ENCODE measurements at regions not wholly inside any gene's neighbourhood (a gene's known extent, or its start where the extent isn't known, plus 50 kb on each side); places are given as distances from the start of the nearest gene placed in this dataset.
"Not testable (repeated sequence)": the region's sequence is repeated elsewhere in the genome, so short reads cannot be mapped to it uniquely, and the experiment has no call there.

DNA sequence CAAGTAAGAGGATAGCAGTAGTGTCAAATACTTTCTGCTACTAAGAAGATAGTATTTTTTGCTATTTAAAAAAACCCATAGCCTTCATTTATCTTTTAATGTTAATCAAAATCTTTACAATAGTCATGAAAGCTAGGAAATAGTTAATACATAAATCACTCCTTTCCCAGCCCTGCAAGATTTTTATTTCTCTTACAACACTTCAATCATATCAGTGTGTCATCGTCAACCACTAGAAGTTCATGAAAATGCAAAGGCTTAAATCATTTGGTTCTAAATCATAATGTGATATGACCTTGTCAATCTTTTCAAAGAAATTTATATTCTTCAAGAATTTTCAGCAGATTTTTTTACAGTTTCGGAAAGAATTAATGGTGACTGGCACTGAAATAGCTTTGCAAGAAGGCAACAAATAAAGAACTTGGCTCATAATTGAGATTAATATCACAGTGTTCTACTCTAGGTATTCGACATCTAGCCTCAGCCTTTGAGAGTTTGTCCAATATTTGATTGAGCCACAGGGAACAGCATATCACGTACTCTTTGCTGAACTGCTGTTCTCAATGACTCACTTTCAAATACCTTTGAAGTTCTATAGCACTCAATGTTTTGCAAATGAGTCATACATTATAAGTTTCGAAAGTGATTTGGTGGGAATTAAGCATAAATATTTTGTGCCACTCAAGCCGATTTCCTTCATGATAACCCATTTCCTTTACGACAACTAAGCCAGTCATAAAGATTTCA lies 384.0 kb upstream of the FOXG1 start:
- intact Hi-C loops (cut with DNase I) = no loop called here
- DNase-seq = no peak
- ATAC-seq = no peak

GRCh38 chr14:28398506-28398905 lies 368.1 kb upstream of the FOXG1 start:
- DNase-seq (no peak), ATAC-seq (no peak)
- intact Hi-C loops (cut with DNase I) = no loop called here

- intact Hi-C loops (cut with DNase I); ATAC-seq; DNase-seq: not testable (repeated sequence)
These were observed 364.9 kb upstream of the FOXG1 start for GRCh38 chr14:28401705-28402104.

DNA sequence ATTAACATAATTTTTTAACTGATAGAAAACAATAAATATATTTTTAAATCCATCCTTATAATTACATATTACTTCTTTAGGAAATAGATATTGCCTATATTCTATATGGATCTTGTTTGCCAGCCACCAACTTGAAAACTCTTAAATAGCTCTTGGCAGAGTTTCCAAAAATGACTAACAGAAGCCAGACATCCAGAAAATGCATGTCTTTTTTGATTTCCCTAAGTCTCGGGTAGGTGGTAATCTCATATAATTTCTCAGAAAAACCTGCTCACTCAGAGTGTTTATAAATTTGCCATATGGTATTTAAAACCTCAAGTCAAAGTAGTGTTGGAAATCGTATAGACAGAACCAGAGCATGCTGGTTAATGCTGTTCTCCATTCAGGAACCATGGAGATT lies 360.4 kb upstream of the FOXG1 start:
- DNase-seq = no peak
- intact Hi-C loops (cut with DNase I) = no loop called here
- ATAC-seq = no peak

DNA sequence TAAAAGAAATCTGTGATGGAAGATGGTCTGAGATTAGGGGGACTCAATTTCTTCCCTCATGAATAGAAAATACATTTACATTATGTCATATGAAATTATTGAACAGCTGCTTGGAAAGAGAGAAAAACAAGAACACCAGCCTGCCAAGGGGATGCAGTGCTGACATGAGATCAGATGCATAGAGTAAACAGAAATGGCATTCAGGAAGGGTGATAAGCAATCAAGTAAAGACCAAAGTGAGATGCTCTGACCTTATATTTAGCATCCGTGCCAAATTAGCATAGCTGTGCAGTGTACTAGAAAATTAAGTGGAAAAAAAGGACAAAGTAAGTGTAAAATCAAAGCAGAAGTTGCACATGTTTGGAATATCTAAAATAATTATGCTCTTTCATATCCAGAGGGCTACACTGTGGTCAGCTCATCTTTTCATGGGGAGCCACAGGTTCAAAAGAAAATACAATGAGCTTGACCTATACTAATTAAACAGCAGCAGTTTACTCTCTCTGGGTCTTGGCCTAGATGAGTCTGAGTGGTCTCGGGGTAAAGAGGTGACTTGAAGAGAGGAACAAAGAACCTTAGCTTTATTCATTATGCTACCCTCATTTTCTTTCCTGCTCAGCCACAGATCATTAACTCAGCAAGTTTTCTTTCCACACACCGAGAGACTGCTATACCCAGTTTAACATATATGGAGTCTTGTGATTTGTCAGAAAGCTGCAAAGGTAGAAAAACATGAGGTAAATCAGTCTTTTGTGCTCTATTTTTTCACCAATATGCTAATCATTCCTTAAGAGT lies 359.4 kb upstream of the FOXG1 start:
- DNase-seq (no peak), ATAC-seq (no peak)
- intact Hi-C loops (cut with DNase I) = no loop called here

DNA sequence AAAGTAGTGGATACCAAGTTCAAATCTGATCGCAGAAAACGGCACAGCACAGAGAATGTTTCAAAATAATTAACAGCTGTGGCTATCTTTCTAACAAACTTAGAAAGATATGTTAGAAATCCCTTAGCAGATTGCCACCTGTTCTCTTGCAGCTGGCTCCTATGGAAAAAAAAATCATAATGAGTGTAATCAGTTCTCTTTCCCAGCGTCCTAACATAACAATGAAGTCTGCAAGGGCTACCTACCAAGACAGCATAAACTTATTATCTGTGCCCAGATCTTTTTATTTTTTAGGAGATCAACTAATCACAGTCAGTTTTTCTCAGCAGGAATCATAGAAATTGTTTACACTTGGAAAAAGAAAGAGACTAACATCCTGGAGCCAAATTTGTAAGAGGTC lies 358.6 kb upstream of the FOXG1 start:
- ATAC-seq (no peak), DNase-seq (no peak)
- intact Hi-C loops (cut with DNase I) = no loop called here

DNA sequence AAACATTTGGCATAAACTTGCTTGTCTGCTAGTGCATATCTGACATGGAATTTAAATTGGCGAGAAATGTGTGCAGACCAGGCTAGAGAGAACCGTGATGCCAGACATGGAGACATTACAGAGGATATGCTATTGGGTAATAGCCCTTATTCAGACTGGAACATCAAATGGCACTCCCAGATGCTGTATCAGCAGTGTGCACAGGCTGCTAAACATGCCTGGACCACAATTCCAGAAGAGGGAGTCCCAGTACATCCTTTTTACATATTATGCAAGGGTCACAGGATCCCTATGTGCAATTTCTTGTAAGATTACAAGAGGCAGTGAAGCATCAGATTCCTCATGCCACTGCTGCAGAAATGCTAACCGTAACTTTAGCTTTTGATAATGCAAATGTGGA lies 354.5 kb upstream of the FOXG1 start:
- DNase-seq (no peak), ATAC-seq (no peak)
- intact Hi-C loops (cut with DNase I) = no loop called here

GRCh38 chr14:28426960-28427359 lies 339.6 kb upstream of the FOXG1 start:
- no peak for DNase-seq

DNA sequence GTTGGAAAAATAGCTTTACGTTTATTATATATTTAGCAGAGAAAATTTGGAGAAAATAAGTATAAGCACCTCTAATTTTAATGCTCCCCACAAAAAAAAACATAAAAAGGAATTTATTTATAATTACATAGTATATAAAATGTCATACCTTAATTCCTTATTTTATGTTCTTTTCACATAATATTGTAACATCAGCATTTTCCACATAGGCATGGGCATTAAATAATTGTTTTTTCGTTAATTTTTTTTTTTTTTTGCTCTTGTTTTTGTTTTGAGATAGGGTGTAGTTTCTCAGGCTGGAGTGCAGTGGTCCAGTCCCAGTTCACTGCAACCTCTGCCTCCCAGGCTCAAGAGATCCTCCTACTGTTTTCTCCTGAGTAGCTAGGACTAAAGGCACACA lies 329.8 kb upstream of the FOXG1 start:
- ATAC-seq (no peak), DNase-seq (no peak)
- intact Hi-C loops (cut with DNase I) = no loop called here

More at GRCh38 chr14:28426960-28427359, 339.6 kb upstream of the FOXG1 start:
- ATAC-seq = no peak
- intact Hi-C loops (cut with DNase I) = no loop called here

DNA sequence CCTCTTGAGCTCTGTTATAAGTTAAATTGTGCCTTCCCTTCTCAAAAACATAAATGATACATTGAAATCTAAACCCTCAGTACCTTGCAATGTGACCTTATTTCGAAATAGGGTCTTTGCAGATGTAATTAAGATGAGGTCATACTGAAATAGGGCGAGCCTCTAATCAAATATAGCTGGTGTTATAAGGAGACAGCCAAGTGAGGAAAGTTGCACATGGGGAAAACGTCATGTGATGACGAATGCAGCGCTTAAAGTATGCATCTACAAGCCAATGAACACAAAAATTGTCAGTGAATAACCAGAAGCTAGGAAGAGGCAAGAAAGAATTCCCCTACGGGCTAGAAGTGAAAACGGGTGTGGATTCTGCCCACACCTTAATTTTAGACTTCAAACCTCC lies 305.2 kb upstream of the FOXG1 start:
- intact Hi-C loops (cut with DNase I) = no loop called here
- DNase-seq = no peak
- ATAC-seq = no peak

- DNase-seq = no peak
- no peak for ATAC-seq
- intact Hi-C loops (cut with DNase I) = no loop called here
These were observed 299.0 kb upstream of the FOXG1 start for GRCh38 chr14:28467611-28468010.

DNA sequence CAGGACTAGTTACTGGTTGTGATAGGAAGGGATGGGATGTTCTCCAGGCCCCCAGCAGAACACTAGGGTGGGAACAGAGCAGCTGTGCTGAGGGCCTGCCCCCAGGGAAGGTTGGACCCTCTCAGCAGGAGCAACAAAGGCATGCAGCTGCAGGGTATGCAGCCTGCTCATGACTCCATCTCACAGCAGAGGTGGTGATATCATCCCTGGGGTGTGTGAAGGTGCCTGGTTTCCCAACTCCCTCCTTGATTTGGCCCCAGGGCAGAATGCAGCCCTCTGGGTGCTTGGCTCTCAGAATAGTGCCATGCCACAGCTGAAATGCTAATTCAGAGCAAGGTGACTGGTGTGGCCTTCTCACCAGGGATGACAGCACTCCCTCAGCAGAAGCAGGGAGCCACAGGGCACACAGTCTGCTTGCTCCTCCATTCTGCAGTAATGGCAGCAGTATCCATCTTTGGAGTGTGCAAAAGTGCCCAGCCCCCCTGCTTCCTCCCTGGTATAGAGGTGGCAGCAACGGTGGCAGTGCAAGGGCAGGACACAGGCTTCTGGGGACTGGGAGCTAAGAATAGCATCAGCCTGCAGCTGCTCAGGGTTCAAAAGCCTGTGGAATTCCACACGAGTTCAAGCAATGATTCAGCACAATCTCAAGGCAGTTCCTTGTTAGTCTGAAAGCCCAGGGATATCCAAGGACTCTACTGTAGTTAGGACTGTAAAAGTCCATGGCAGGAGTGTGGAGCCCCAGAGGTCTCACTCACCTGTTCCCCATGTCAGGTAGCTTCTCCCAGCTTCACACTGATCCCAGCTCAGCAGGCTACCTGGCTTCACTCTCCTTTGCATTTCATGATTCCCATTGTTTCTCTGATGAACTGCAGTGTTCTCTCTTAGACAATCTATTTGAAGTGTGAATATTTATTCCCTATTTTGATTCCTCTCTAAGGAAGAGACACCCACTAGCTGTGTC lies 298.1 kb upstream of the FOXG1 start:
- ATAC-seq (no peak), DNase-seq (no peak)
- intact Hi-C loops (cut with DNase I) = no loop called here

GRCh38 chr14:28482251-28483040 lies 284.1 kb upstream of the FOXG1 start:
- DNase-seq (no peak), ATAC-seq (no peak)
- intact Hi-C loops (cut with DNase I) = no loop called here

DNA sequence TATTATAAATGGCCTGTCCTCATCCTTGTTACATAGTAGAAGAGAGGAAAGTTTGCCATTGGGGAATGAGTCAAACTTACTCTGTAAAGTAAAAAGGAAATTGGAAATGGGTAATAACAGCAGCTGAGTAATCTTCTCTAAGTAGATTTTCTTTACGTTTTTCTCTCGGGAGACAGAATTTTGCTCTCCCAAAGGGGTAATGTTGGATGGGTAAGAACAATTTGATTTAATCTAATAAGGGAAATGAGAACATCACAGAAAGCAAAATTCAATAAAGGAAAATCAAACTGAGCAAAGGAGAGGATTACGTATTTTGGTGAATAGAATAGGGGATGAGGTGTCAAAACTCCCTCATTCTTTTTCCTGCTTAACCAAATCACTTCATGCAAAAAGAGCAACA lies 283.1 kb upstream of the FOXG1 start:
- no peak for DNase-seq
- intact Hi-C loops (cut with DNase I) = no loop called here
- ATAC-seq = no peak

GRCh38 chr14:28488684-28489083 lies 277.9 kb upstream of the FOXG1 start:
- intact Hi-C loops (cut with DNase I) = no loop called here
- DNase-seq (no peak), ATAC-seq (no peak)

DNA sequence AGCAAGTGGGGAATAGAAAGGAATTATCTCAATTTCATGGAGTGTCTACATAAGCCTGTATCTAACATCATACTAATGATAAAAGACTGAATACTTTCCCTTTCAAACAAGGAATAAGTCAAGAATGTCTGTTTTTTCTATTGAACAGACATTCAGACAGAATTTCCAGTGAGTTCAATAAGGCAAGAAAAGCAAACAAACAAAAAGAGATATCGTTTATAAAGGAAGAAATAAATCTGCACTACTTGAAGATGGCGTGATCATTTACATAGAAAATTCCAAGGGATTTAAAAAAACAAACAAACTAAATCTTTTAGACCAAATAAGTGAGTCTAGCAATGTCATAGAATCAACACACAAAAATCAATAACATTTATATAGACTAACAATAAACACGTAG lies 273.1 kb upstream of the FOXG1 start:
- DNase-seq = no peak
- intact Hi-C loops (cut with DNase I) = no loop called here
- ATAC-seq = no peak

DNA sequence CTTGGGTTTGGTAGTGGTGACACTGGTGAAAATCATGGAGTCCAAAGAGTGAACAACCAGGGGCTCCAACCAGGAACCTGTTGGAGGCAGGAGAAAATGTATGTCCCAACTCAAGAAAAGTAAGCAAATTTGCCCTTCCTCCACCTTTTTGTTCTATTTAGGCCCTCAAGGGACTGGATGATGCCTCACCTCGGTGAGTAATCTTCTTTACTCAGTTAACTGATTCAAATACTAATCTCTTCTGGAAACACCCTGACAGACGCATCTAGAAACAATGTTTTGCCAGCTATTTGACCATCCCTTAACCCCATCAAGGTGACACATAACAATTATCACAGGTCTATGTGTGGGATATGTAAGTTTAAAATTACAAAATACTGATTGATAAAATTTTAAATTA lies 272.4 kb upstream of the FOXG1 start:
- ATAC-seq (no peak), DNase-seq (no peak)
- intact Hi-C loops (cut with DNase I) = no loop called here

DNA sequence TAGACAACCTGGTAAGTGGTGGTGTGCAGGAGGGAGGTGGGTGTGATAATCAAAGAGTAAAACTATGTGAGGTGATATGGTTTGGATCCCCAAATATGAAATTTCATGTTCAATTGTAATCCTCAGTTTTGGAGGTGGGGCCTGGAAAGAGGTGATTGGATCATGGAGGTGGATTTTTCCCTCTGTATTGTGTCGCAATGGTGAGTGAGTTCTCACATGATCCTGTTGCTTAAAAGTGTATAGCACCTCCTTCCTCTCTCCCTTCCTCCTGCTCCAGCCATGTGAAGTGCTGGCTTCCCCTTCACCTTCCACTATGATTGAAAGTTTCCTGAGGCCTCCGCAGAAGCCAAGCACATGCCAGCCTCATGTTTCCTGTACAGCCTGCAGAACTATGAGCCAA lies 270.2 kb upstream of the FOXG1 start:
- intact Hi-C loops (cut with DNase I) = no loop called here
- DNase-seq = no peak
- ATAC-seq = no peak

DNA sequence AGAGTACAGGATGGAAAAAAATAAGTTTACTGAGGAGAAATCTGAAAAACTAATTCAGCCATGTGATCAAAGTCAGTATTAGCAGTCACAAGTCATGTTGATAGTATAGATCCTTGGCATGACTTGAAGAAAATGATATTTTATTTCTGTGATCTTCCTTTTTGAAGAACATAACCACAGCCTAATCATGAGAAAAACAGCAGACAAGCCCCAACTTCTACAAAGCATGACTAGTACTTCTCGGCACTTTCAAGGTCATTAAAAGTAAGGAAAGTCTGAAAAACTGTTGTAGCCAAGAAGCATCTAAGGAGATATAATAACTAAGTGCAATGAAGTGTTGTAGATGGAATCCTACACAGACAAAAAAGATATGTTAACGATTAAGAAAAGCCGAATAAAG lies 264.1 kb upstream of the FOXG1 start:
- intact Hi-C loops (cut with DNase I) = no loop called here
- no peak for ATAC-seq
- no peak for DNase-seq

Data from left cardiac atrium (tissue), 4 donors.